Posterior vena cava (tissue), 2 donors: ENCODE measurements at regions not wholly inside any gene's neighbourhood (a gene's known extent, or its start where the extent isn't known, plus 50 kb on each side); places are given as distances from the start of the nearest gene placed in this dataset.
"Not testable (repeated sequence)": the region's sequence is repeated elsewhere in the genome, so short reads cannot be mapped to it uniquely, and the experiment has no call there.

Source experiments
- DNase-seq: peaks from one replicate; pipeline ENCODE4 v3.0.0-alpha.2; 2020; ENCODE audit warnings: low spot score
- intact Hi-C, 2 donors: fragments of 100-400 bp; cut with DNase I; formaldehyde crosslinking; loops; one replicate each; pipeline versions ENCODE4 v1.14.1 to v1.14.2; 2022 to 2023
- donor health status: DM: yes; HTN: yes; CAD: no.
- donor health status: DM: yes; HTN: yes; CAD: no.

- intact Hi-C loops: no loop called here
- DNase-seq: no peak
Measured at GRCh38 chrX:39777623-39778025, 320.1 kb downstream of the BCOR start.

GRCh38 chrX:39779952-39780783, 317.6 kb downstream of the BCOR start:
- DNase-seq: no peak

GRCh38 chrX:39782276-39782675, 315.5 kb downstream of the BCOR start:
- intact Hi-C loops: no loop called here
- DNase-seq: no peak

More at GRCh38 chrX:39779952-39780783, 317.6 kb downstream of the BCOR start:
- intact Hi-C loops: no loop called here

GRCh38 chrX:39787999-39788398, 309.8 kb downstream of the BCOR start:
- no peak for DNase-seq
- intact Hi-C loops: no loop called here

GRCh38 chrX:39788521-39788920, 309.2 kb downstream of the BCOR start:
- no peak for DNase-seq
- intact Hi-C loops: no loop called here

GRCh38 chrX:39791691-39792090, 306.1 kb downstream of the BCOR start:
- no peak for DNase-seq
- intact Hi-C loops: no loop called here

GRCh38 chrX:39795605-39796004, 302.2 kb downstream of the BCOR start:
- intact Hi-C loops: no loop called here
- DNase-seq: no peak

- no peak for DNase-seq
- intact Hi-C loops: no loop called here
Measured at GRCh38 chrX:39796856-39797255, 300.9 kb downstream of the BCOR start.

GRCh38 chrX:39798488-39798887, 299.3 kb downstream of the BCOR start:
- intact Hi-C loops: not testable (repeated sequence)

GRCh38 chrX:39802354-39802753, 295.4 kb downstream of the BCOR start:
- no peak for DNase-seq
- intact Hi-C loops: no loop called here

More at GRCh38 chrX:39798488-39798887, 299.3 kb downstream of the BCOR start:
- not testable (repeated sequence) for DNase-seq

GRCh38 chrX:39802908-39803307, 294.9 kb downstream of the BCOR start:
- DNase-seq: no peak
- intact Hi-C loops: no loop called here

GRCh38 chrX:39805022-39805421, 292.7 kb downstream of the BCOR start:
- no peak for DNase-seq

GRCh38 chrX:39805825-39806224, 291.9 kb downstream of the BCOR start:
- intact Hi-C loops: no loop called here
- no peak for DNase-seq

More at GRCh38 chrX:39805022-39805421, 292.7 kb downstream of the BCOR start:
- intact Hi-C loops: no loop called here

GRCh38 chrX:39808471-39808917, 289.3 kb downstream of the BCOR start:
- DNase-seq: no peak
- intact Hi-C loops: no loop called here

GRCh38 chrX:39809331-39809730, 288.4 kb downstream of the BCOR start:
- no peak for DNase-seq
- intact Hi-C loops: no loop called here

GRCh38 chrX:39810901-39811300, 286.9 kb downstream of the BCOR start:
- intact Hi-C loops: loop anchor here (10.0 kb wide), 3 partner anchors 56 to 344 kb away; no protein-coding TSS in a partner anchor
- DNase-seq: no peak

GRCh38 chrX:39811376-39811775, 286.4 kb downstream of the BCOR start:
- intact Hi-C loops: loop anchor here (10.0 kb wide), 3 partner anchors 57 to 343 kb away; no protein-coding TSS in a partner anchor
- no peak for DNase-seq

GRCh38 chrX:39813631-39814277, 284.0 kb downstream of the BCOR start:
- DNase-seq: peak; percentile 93
- intact Hi-C loops: loop anchor here (10.0 kb wide), 3 partner anchors 59 to 341 kb away; no protein-coding TSS in a partner anchor

- intact Hi-C loops: loop anchor here (10.0 kb wide), 3 partner anchors 60 to 340 kb away; no protein-coding TSS in a partner anchor
- DNase-seq: no peak
Measured at GRCh38 chrX:39814391-39814790, 283.4 kb downstream of the BCOR start.

- DNase-seq: no peak
- intact Hi-C loops: loop anchor here (5.0 to 10.0 kb wide), 4 partner anchors 61 to 339 kb away; no protein-coding TSS in a partner anchor
Measured at GRCh38 chrX:39815631-39816030, 282.1 kb downstream of the BCOR start.
